ENCODE measurements at regions not wholly inside any gene's neighbourhood (a gene's known extent, or its start where the extent isn't known, plus 50 kb on each side); places are given as distances from the start of the nearest gene placed in this dataset.
"Not testable (repeated sequence)": the region's sequence is repeated elsewhere in the genome, so short reads cannot be mapped to it uniquely, and the experiment has no call there.

- DNase-seq (no peak), ATAC-seq (replicated peaks) (no peak)
- Mint-ChIP-seq H3K27me3 (peaks cover 5 to 27% of the 10 kb centered on the region in 2 donors), H3K9me3 (no peaks in the 10 kb centered on the region), H3K4me1 (ENCODE audit: low read depth in 2 of 2) (no peaks in the 10 kb centered on the region), H3K27ac (no peak overlapping the region), H3K36me3 (ENCODE audit: insufficient read depth) (no peaks in the 10 kb centered on the region), H3K4me3 (no peak overlapping the region)
These were observed 120.6 kb downstream of the NUF2 start for GRCh38 chr1:163442231-163442879.

- H3K36me3 Mint-ChIP-seq (ENCODE audit: insufficient read depth) = no peaks in the 10 kb centered on the region
- no peak overlapping the region for H3K27ac Mint-ChIP-seq
- peaks cover 5 to 24% of the 10 kb centered on the region in 2 donors for H3K27me3 Mint-ChIP-seq
- H3K4me3 Mint-ChIP-seq = no peak overlapping the region
- H3K9me3 Mint-ChIP-seq = no peaks in the 10 kb centered on the region
- H3K4me1 Mint-ChIP-seq (ENCODE audit: low read depth in 2 of 2) = no peaks in the 10 kb centered on the region
- DNase-seq (no peak), ATAC-seq (replicated peaks) (no peak)
These were observed 121.1 kb downstream of the NUF2 start for GRCh38 chr1:163442895-163443294.

GRCh38 chr1:163443863-163444262 is 122.1 kb downstream of the NUF2 start:
- Mint-ChIP-seq H3K4me3 (no peak overlapping the region), H3K9me3 (no peaks in the 10 kb centered on the region), H3K27ac (no peak overlapping the region), H3K27me3 (peaks cover 5 to 17% of the 10 kb centered on the region in 2 donors), H3K36me3 (ENCODE audit: insufficient read depth) (no peaks in the 10 kb centered on the region), H3K4me1 (ENCODE audit: low read depth in 2 of 2) (no peaks in the 10 kb centered on the region)
- DNase-seq (no peak), ATAC-seq (replicated peaks) (no peak)

DNA sequence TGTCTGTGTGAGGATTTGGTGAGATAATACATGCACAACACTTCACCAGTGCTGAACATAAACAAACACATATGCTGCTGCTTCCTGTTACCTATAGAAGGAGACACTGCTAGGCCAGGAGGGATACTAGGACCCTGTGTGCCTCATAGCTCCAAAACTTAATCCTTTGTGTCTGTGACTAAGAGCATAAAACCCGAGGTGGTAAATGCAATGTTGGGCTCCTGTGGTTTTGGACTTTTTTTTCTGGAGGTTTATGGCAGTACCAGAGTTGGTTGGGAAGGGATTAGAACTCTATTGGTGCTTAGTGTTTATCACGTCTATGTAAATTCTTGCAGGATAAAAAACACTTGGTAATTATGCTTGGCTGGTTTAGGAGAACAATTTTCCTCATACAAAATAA is 122.9 kb downstream of the NUF2 start:
- no peaks in the 10 kb centered on the region for H3K4me1 Mint-ChIP-seq (ENCODE audit: low read depth in 2 of 2)
- peaks cover 0 to 9% of the 10 kb centered on the region in 2 donors for H3K27me3 Mint-ChIP-seq
- H3K27ac Mint-ChIP-seq = no peak overlapping the region
- H3K4me3 Mint-ChIP-seq = no peak overlapping the region
- H3K36me3 Mint-ChIP-seq (ENCODE audit: insufficient read depth) = no peaks in the 10 kb centered on the region
- no peaks in the 10 kb centered on the region for H3K9me3 Mint-ChIP-seq
- DNase-seq (no peak), ATAC-seq (replicated peaks) (no peak)

- no peaks in the 10 kb centered on the region for H3K36me3 Mint-ChIP-seq (ENCODE audit: insufficient read depth)
- DNase-seq = no peak
- H3K4me1 Mint-ChIP-seq (ENCODE audit: low read depth in 2 of 2) = no peaks in the 10 kb centered on the region
- H3K27me3 Mint-ChIP-seq = no peaks in the 10 kb centered on the region
- ATAC-seq (replicated peaks) = no peak
- no peak overlapping the region for H3K27ac Mint-ChIP-seq
- H3K9me3 Mint-ChIP-seq = peaks cover 0 to 7% of the 10 kb centered on the region in 2 donors
- H3K4me3 Mint-ChIP-seq = no peak overlapping the region
These were observed 129.2 kb downstream of the NUF2 start for GRCh38 chr1:163450986-163451385.

- no peaks in the 10 kb centered on the region for H3K27me3 Mint-ChIP-seq
- DNase-seq (no peak), ATAC-seq (replicated peaks) (no peak)
- no peak overlapping the region for H3K4me3 Mint-ChIP-seq
- H3K4me1 Mint-ChIP-seq (ENCODE audit: low read depth in 2 of 2) = no peaks in the 10 kb centered on the region
- no peaks in the 10 kb centered on the region for H3K36me3 Mint-ChIP-seq (ENCODE audit: insufficient read depth)
- no peak overlapping the region for H3K27ac Mint-ChIP-seq
- H3K9me3 Mint-ChIP-seq = peaks cover 0 to 1% of the 10 kb centered on the region in 2 donors
These were observed 137.8 kb downstream of the NUF2 start for GRCh38 chr1:163459539-163459938.

DNA sequence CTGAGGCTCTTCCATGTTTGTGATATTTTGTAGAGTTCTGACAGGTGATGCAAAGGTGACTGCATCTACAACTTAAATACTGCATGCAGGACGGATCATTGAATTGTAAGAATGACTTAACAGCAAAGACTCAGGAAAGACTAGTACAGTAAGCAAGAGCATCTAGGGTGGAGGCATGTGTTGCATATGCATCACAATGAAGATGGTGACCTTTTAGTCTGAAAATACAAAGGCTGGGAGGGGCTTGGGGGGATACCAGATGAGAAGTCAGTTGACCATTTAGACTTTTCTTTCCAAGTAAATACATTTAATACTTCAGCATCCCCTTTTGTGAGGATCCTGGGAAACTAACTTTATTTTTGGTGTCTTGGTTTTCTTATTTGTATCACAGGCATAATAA is 145.5 kb downstream of the NUF2 start:
- H3K27ac Mint-ChIP-seq = no peak overlapping the region
- no peak for DNase-seq
- H3K36me3 Mint-ChIP-seq (ENCODE audit: insufficient read depth) = no peaks in the 10 kb centered on the region
- no peak overlapping the region for H3K4me3 Mint-ChIP-seq
- no peaks in the 10 kb centered on the region for H3K4me1 Mint-ChIP-seq (ENCODE audit: low read depth in 2 of 2)
- no peak for ATAC-seq (replicated peaks)
- no peaks in the 10 kb centered on the region for H3K27me3 Mint-ChIP-seq
- H3K9me3 Mint-ChIP-seq = no peaks in the 10 kb centered on the region

DNA sequence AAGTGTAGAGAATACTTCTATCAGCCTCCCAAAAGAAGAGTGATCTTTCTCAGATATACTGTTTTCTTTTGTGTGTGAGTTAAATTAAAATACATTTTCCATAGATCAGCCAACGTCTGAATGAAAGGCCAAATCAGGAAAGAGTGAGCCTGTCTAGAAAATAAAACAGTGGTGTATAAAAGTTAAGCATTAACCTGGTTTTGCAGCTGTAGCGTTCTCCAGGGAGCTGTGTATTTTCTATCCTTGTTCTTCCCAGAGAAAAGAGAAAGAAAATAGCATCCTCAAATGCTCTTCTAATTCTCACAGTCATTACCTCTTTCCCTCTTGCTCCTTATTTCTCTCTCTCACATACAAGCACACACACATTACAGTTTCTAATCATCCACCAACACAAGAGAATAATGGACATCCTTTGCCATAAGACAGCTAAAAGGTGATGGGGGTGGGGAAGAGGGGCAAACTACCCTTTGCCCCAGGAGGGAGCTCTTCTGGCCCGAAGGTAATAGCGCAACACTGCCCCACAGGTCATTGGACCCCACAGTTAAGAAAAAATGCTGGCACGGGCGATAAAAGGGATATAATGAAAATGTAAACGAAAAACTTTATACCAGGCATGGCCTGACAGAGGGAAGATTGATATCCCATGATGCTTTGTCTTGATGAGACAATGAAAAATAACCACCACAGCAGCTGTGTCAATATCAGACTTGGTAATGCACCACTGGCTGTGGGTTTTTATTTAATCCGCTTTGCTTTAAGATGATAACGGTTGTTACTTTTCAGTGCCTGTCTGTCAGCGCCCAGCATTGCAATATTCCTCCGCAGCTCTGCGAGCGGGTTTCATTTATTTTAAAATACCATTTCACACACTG is 150.3 kb downstream of the NUF2 start:
- no peaks in the 10 kb centered on the region for H3K27me3 Mint-ChIP-seq
- H3K9me3 Mint-ChIP-seq = no peaks in the 10 kb centered on the region
- H3K27ac Mint-ChIP-seq = no peak overlapping the region
- H3K36me3 Mint-ChIP-seq (ENCODE audit: insufficient read depth) = no peaks in the 10 kb centered on the region
- no peaks in the 10 kb centered on the region for H3K4me1 Mint-ChIP-seq (ENCODE audit: low read depth in 2 of 2)
- ATAC-seq (replicated peaks) (no peak), DNase-seq (no peak)
- H3K4me3 Mint-ChIP-seq = no peak overlapping the region

- Mint-ChIP-seq H3K27me3 (peaks cover under 1 to 2% of the 10 kb centered on the region in 2 donors), H3K9me3 (peaks cover 0 to 2% of the 10 kb centered on the region in 2 donors), H3K4me3 (no peak overlapping the region), H3K27ac (no peak overlapping the region), H3K36me3 (ENCODE audit: insufficient read depth) (no peaks in the 10 kb centered on the region), H3K4me1 (ENCODE audit: low read depth in 2 of 2) (no peaks in the 10 kb centered on the region)
- ATAC-seq (replicated peaks) = no peak
- no peak for DNase-seq
These were observed 151.0 kb downstream of the NUF2 start for GRCh38 chr1:163472651-163473248.

DNA sequence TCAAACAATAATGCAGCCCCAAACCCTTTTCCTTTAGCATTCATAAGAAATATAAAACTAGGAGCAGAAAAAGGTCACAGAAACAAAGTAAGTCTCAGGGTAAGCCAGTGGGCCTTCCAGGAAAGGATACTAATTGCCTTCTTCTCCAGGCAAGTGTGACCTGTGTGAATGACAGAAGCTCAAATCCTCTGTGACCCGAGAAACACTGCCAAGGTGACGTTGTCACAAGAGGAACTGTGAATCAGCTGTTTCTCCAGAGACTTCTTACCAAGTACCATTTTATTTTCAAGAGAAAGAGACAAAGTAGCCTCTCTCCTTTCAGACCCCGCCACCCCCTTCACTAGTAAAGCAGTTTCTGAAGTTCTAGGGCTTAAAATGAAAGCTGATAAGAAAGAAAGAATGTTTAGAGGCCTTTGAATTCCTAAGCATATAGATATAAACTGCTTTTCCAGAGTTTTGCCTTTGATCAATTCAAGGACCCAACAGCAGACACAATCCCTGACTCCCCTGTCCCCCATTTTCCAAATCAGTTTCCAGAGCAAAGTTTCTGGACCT is 155.6 kb downstream of the NUF2 start:
- H3K27me3 Mint-ChIP-seq = peaks cover 5 to 11% of the 10 kb centered on the region in 2 donors
- ATAC-seq (replicated peaks) (no peak), DNase-seq (no peak)
- H3K27ac Mint-ChIP-seq = no peak overlapping the region
- no peak overlapping the region for H3K4me3 Mint-ChIP-seq
- no peaks in the 10 kb centered on the region for H3K4me1 Mint-ChIP-seq (ENCODE audit: low read depth in 2 of 2)
- no peaks in the 10 kb centered on the region for H3K36me3 Mint-ChIP-seq (ENCODE audit: insufficient read depth)
- peaks cover 6 to 14% of the 10 kb centered on the region in 2 donors for H3K9me3 Mint-ChIP-seq

DNA sequence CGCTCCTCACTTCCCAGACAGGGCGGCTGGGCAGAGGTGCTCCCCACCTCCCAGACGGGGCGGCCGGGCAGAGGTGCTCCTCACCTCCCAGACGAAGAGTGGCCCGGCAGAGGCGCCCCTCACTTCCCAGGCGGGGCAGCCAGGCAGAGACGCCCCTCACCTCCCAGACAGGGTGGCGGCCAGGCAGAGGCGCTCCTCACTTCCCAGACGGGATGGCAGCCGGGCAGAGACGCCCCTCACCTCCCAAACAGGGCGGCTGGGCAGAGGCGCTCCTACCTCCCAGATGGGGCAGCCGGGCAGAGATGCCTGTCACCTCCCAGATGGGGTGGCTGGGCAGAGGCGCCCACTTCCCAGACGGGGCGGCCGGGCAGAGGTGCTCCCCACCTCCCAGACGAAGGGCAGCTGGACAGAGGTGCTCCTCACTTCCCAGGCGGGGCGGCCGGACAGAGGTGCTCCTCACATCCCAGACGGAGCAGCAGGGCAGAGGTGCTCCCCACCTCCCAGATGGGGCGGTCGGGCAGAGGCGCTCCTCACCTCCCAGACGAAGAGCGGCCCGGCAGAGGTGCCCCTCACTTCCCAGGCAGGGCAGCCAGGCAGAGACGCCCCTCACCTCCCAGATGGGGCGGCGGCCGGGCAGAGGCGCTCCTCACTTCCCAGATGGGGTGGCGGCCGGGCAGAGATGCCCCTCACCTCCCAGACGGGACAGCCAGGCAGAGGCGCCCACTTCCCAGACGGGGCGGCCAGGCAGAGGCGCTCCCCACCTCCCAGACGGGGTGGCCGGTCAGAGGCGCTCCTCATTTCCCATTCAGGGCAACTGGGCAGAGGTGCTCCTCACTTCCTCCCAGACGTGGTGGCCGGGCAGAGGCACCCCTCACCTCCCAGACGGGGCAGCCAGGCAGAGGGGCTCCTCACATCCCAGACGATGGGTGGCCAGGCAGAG is 176.9 kb downstream of the NUF2 start:
- not testable (repeated sequence) for ATAC-seq (replicated peaks); DNase-seq; H3K36me3 Mint-ChIP-seq (ENCODE audit: insufficient read depth); H3K27ac Mint-ChIP-seq; H3K4me1 Mint-ChIP-seq (ENCODE audit: low read depth in 2 of 2); H3K9me3 Mint-ChIP-seq; H3K27me3 Mint-ChIP-seq; H3K4me3 Mint-ChIP-seq

- Mint-ChIP-seq H3K27ac (no peak overlapping the region), H3K9me3 (peaks cover 0 to 2% of the 10 kb centered on the region in 2 donors), H3K4me3 (no peak overlapping the region), H3K36me3 (ENCODE audit: insufficient read depth) (no peaks in the 10 kb centered on the region), H3K27me3 (no peaks in the 10 kb centered on the region), H3K4me1 (ENCODE audit: low read depth in 2 of 2) (no peaks in the 10 kb centered on the region)
- no peak for DNase-seq
- ATAC-seq (replicated peaks) = no peak
These were observed 182.7 kb downstream of the NUF2 start for GRCh38 chr1:163504331-163504978.
